GM23338 (cell line): ENCODE measurements at regions not wholly inside any gene's neighbourhood (a gene's known extent, or its start where the extent isn't known, plus 50 kb on each side); places are given as distances from the start of the nearest gene placed in this dataset.

Source experiments
- ATAC-seq: fragments of 200-7000 bp; cut with Tn5 transposase; 3 replicates; pipeline ENCODE4 v1.9.1; 2020
- DNase-seq: peaks from one replicate; pipeline ENCODE4 v3.0.0-alpha.2; 2015; ENCODE audit warnings: low spot score
- H2AFZ ChIP-seq: fragments of 200-600 bp; sonication (generic); 2 replicates; pipeline ENCODE4 v1.8.0; 2016; ENCODE audit warnings: antibody characterized with exemption, mild to moderate bottlenecking, moderate library complexity
- H3F3A ChIP-seq: fragments of 200-600 bp; sonication (generic); replicated peaks from 2 replicates; pipeline ENCODE4 v1.8.0; 2017; ENCODE audit warnings: antibody characterized with exemption, mixed run types, low read depth
- H3K27ac ChIP-seq: fragments of 200-600 bp; sonication (generic); 2 replicates; pipeline ENCODE4 v1.6.1; 2016; ENCODE audit warnings: low read depth
- H3K27me3 ChIP-seq: fragments of 200-600 bp; sonication (generic); 2 replicates; pipeline ENCODE4 v1.8.0; 2016; ENCODE audit warnings: mild to moderate bottlenecking, mixed run types, moderate library complexity; ENCODE audit not compliant: insufficient read depth
- H3K36me3 ChIP-seq: fragments of 200-600 bp; sonication (generic); 2 replicates; pipeline ENCODE4 v1.8.0; 2016; ENCODE audit warnings: mild to moderate bottlenecking; ENCODE audit not compliant: insufficient read depth
- H3K4me1 ChIP-seq: fragments of 200-600 bp; sonication (generic); 2 replicates; pipeline ENCODE4 v1.8.0; 2016; ENCODE audit warnings: mild to moderate bottlenecking, moderate library complexity; ENCODE audit not compliant: insufficient read depth
- H3K4me2 ChIP-seq: fragments of 200-600 bp; sonication (generic); 2 replicates; pipeline ENCODE4 v1.7.1; 2017; ENCODE audit warnings: mixed run types
- H3K4me3 ChIP-seq: fragments of 200-600 bp; sonication (generic); 2 replicates; pipeline ENCODE4 v1.6.1; 2016; ENCODE audit warnings: mixed run types
- H3K79me2 ChIP-seq: fragments of 200-600 bp; sonication (generic); replicated peaks from 2 replicates; pipeline ENCODE4 v1.8.0; 2017; ENCODE audit warnings: mild to moderate bottlenecking; ENCODE audit not compliant: insufficient read depth
- H3K9me2 ChIP-seq: fragments of 200-600 bp; sonication (generic); 2 replicates; pipeline ENCODE4 v1.8.0; 2017; ENCODE audit not compliant: insufficient read depth
- H4K20me1 ChIP-seq: fragments of 200-600 bp; sonication (generic); replicated peaks from 2 replicates; pipeline ENCODE4 v1.8.0; 2017; ENCODE audit warnings: mild to moderate bottlenecking; ENCODE audit not compliant: insufficient read depth
- H3K27ac Mint-ChIP-seq: 2 replicates; pipeline ENCODE4 v1.8.0; 2020; ENCODE audit warnings: inconsistent platforms, mild to moderate bottlenecking, moderate library complexity, mixed read lengths
- H3K27me3 Mint-ChIP-seq: 3 replicates; pipeline ENCODE4 v1.8.0; 2022; ENCODE audit warnings: low read depth, mild to moderate bottlenecking, moderate library complexity, mixed read lengths, inconsistent platforms; ENCODE audit not compliant: insufficient read depth, poor library complexity
- H3K36me3 Mint-ChIP-seq: 3 replicates; pipeline ENCODE4 v1.8.0; 2021; ENCODE audit warnings: low read depth, mild to moderate bottlenecking, inconsistent platforms, moderate library complexity, mixed read lengths
- H3K4me1 Mint-ChIP-seq: 3 replicates; pipeline ENCODE4 v1.8.0; 2020; ENCODE audit warnings: mild to moderate bottlenecking, inconsistent platforms, mixed read lengths
- H3K4me3 Mint-ChIP-seq: 3 replicates; pipeline ENCODE4 v1.8.0; 2021; ENCODE audit warnings: moderate library complexity, mild to moderate bottlenecking, inconsistent platforms, mixed read lengths
- H3K9me3 Mint-ChIP-seq: 3 replicates; pipeline ENCODE4 v1.8.0; 2020; ENCODE audit warnings: moderate library complexity, mild to moderate bottlenecking, inconsistent platforms, mixed read lengths
- CREB1 ChIP-seq: fragments of 250-450 bp; sonication (Bioruptor Pico); IDR thresholded peaks from 2 replicates; pipeline ENCODE4 v1.5.0; 2020; ENCODE audit warnings: low read depth, mild to moderate bottlenecking, moderate library complexity
- CTCF ChIP-seq, 2 experiments: fragments of 200-600 bp in 1 of 2; sonication (generic) in 1 of 2; conservative IDR thresholded peaks; 2 replicates each; pipeline versions ENCODE4 v1.5.1 to v1.6.1; 2016 to 2017; ENCODE audit warnings: antibody characterized with exemption in 2 of 2, low read depth in 2 of 2, mild to moderate bottlenecking in 2 of 2, moderate library complexity in 1 of 2
- ETS1 ChIP-seq: IDR thresholded peaks from 2 replicates; pipeline ENCODE4 v1.6.1; 2016; ENCODE audit warnings: antibody characterized with exemption
- EZH2 ChIP-seq: fragments of 200-600 bp; sonication (generic); IDR thresholded peaks from one replicate; pipeline ENCODE4 v1.8.0; 2017; ENCODE audit warnings: antibody characterized with exemption, mild to moderate bottlenecking, low read depth; ENCODE audit not compliant: unreplicated experiment
- EZH2phosphoT487 ChIP-seq: fragments of 200-600 bp; sonication (generic); IDR thresholded peaks from one replicate; pipeline ENCODE4 v1.8.1; 2018; ENCODE audit warnings: antibody characterized with exemption; ENCODE audit not compliant: unreplicated experiment
- JUNB ChIP-seq: IDR thresholded peaks from one replicate; pipeline ENCODE4 v1.6.1; 2016; ENCODE audit warnings: antibody characterized with exemption; ENCODE audit not compliant: unreplicated experiment
- NANOG ChIP-seq: IDR thresholded peaks from 2 replicates; pipeline ENCODE4 v1.6.1; 2016; ENCODE audit warnings: antibody characterized with exemption, borderline replicate concordance
- POLR2AphosphoS5 ChIP-seq: IDR thresholded peaks from 2 replicates; pipeline ENCODE4 v1.6.1; 2016; ENCODE audit warnings: antibody characterized with exemption, low read depth
- REST ChIP-seq: IDR thresholded peaks from one replicate; pipeline ENCODE4 v1.6.1; 2018; ENCODE audit warnings: antibody characterized with exemption; ENCODE audit not compliant: unreplicated experiment
- STAT1 ChIP-seq: IDR thresholded peaks from one replicate; pipeline ENCODE4 v1.6.1; 2016; ENCODE audit warnings: antibody characterized with exemption; ENCODE audit not compliant: unreplicated experiment
- ZNF114 ChIP-seq: fragments of 250-450 bp; sonication (Bioruptor Pico); IDR thresholded peaks from 2 replicates; pipeline ENCODE4 v1.5.0; 2020; ENCODE audit warnings: mild to moderate bottlenecking, moderate library complexity
- ZNF331 ChIP-seq: fragments of 250-450 bp; sonication (Bioruptor Pico); IDR thresholded peaks from 2 replicates; pipeline ENCODE4 v1.5.0; 2020; ENCODE audit warnings: low read depth, mild to moderate bottlenecking, moderate library complexity
- ZNF462 ChIP-seq: fragments of 250-450 bp; sonication (Bioruptor Pico); IDR thresholded peaks from 2 replicates; pipeline ENCODE4 v1.5.0; 2020; ENCODE audit warnings: mild to moderate bottlenecking, moderate library complexity

- H3K27ac Mint-ChIP-seq: no peak overlapping the region
- H3K4me1 ChIP-seq: peaks cover 27% of the 10 kb centered on the region
- no peak for ATAC-seq
Measured at GRCh38 chr13:106678646-106679418, 110.9 kb upstream of the ARGLU1 start.

More at GRCh38 chr13:106678646-106679418, 110.9 kb upstream of the ARGLU1 start:
- Histone ChIP-seq H4K20me1 (no peaks in the 10 kb centered on the region), H3K27ac (no peak overlapping the region), H3F3A (no peaks in the 10 kb centered on the region), H3K36me3 (no peaks in the 10 kb centered on the region), H3K79me2 (no peaks in the 10 kb centered on the region), H3K4me3 (no peak overlapping the region), H3K4me2 (no peak overlapping the region), H3K27me3 (no peaks in the 10 kb centered on the region), H3K9me2 (peaks cover 2% of the 10 kb centered on the region; the same call in 1 of the 2 replicates), H2AFZ (no peak overlapping the region)
- H3K4me1 Mint-ChIP-seq: peaks cover 39% of the 10 kb centered on the region
- no peaks in the 10 kb centered on the region for H3K9me3 Mint-ChIP-seq
- DNase-seq: no peak
- no peaks in the 10 kb centered on the region for H3K36me3 Mint-ChIP-seq
- no peak overlapping the region for H3K4me3 Mint-ChIP-seq
- TF ChIP-seq ZNF114 (CRISPR knock-in tag) (no peak), EZH2phosphoT487 (no peak), JUNB (no peak), CTCF (conservative IDR thresholded peaks at IDR 0.05; ENCODE audit: low read depth in 2 of 2) (no peak), ETS1 (no peak), ZNF331 (CRISPR knock-in tag) (no peak), ZNF462 (no peak), REST (no peak), EZH2 (no peak), NANOG (no peak), CREB1 (no peak), STAT1 (no peak), POLR2AphosphoS5 (no peak)
- no peaks in the 10 kb centered on the region for H3K27me3 Mint-ChIP-seq
